GM12878 (cell line): ENCODE measurements at regions not wholly inside any gene's neighbourhood (a gene's known extent, or its start where the extent isn't known, plus 50 kb on each side); places are given as distances from the start of the nearest gene placed in this dataset.

Experiments used
- E4F1 ChIP-seq: fragments of 450-650 bp; IDR thresholded peaks from 2 replicates; pipeline ENCODE4 v1.6.1; 2018; ENCODE audit warnings: borderline replicate concordance, mild to moderate bottlenecking; ENCODE audit not compliant: partially characterized antibody
- MTA2 ChIP-seq: fragments of 450-650 bp; IDR thresholded peaks from 2 replicates; pipeline ENCODE4 v1.6.1; 2016; ENCODE audit warnings: low read depth, mild to moderate bottlenecking, moderate library complexity
- TCF3 ChIP-seq: IDR thresholded peaks from 2 replicates; pipeline ENCODE4 v1.6.1; 2012; ENCODE audit warnings: low read depth, mild to moderate bottlenecking, low read length, borderline replicate concordance; ENCODE audit not compliant: insufficient read depth
- ZNF24 ChIP-seq: fragments of 450-650 bp; IDR thresholded peaks from 2 replicates; pipeline ENCODE4 v1.6.1; 2017; ENCODE audit warnings: antibody characterized with exemption, mild to moderate bottlenecking
- ZNF592 ChIP-seq: fragments of 450-650 bp; IDR thresholded peaks from 2 replicates; pipeline ENCODE4 v1.6.1; 2017; ENCODE audit warnings: mild to moderate bottlenecking, moderate library complexity
- TF ChIP-seq, protein P1 (sequence below): IDR thresholded peaks from 2 replicates; pipeline ENCODE4 v1.6.1; 2011; ENCODE audit warnings: mild to moderate bottlenecking, low read depth, low read length, moderate library complexity; ENCODE audit not compliant: insufficient replicate concordance

DNA sequence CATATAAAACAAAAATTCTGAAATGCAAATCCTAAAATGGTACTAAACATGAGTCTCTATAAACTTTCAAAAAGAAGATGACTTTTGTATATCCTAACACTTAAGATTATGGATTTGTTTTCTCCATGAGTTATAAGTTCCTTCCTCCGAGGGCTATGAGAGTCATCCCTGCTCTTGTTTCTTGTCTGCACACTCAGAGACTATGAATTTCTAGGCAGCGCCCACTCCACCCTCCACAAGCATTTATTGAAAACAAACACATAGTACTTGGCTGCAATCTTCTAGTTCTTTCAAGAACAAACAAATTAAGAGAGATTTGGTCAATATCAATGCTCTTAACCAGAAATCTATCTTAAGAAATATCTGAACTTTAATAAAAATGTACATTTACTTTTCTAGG is 211.7 kb downstream of the DKK1 start (continued):
- TF ChIP-seq ZNF592 (no peak), E4F1 (no peak), MTA2 (no peak), TCF3 (no peak), ZNF24 (no peak)
- TF ChIP-seq, protein P1, sequence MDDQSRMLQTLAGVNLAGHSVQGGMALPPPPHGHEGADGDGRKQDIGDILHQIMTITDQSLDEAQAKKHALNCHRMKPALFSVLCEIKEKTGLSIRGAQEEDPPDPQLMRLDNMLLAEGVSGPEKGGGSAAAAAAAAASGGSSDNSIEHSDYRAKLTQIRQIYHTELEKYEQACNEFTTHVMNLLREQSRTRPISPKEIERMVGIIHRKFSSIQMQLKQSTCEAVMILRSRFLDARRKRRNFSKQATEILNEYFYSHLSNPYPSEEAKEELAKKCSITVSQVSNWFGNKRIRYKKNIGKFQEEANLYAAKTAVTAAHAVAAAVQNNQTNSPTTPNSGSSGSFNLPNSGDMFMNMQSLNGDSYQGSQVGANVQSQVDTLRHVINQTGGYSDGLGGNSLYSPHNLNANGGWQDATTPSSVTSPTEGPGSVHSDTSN = no peak
